ENCODE measurements at regions not wholly inside any gene's neighbourhood (a gene's known extent, or its start where the extent isn't known, plus 50 kb on each side); places are given as distances from the start of the nearest gene placed in this dataset.

DNA sequence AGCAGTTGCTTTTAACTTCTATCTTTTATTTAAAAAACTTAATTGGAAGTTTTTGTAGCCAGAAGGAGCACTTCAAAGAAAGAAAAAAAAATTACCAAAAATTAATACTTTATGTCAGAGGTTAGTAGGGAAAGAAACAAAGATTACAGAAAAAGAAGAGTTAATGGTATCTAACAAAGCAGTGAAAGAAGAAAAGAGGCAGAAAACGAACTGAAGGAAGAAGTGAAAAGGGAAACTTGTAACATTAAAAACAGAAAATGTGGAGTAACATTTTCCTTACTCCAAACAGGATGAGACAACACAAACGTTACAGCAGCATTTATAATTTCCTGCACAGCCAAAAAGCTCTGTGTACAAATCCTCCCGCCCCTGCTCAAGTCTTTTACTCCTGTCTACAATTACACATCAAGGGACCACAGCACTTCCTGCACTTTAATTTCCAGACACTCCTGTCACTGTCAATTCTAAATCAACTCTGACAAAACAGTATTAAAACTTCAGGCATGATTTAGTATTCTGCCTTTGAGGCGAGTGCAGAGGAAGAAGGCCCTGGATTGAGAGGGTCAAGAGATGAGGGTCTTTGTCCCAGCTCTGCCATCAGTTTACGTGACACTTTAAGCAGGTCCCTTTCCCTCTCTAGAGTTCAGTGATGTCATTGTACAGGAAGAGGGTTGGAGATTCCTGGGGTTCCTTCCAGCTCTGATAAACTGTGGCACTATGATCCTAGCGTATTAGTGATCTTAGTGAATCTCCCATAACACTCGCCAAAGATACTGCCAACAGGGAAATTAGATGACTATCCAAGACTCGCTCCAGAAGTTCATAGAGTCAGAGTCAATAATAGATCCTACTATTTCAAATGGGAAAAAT, 53.2 kb upstream of the LSM14A start:
- dilution Hi-C loops (cut with MboI; ENCODE audit: extremely low pct_ligation_motif_present, low sequenced_read_pairs): no loop called here
- Histone ChIP-seq H4K20me1 (ENCODE audit: control insufficient read depth, extremely low read depth, insufficient read depth, low read length) (no peaks in the 10 kb centered on the region), H3K4me2 (ENCODE audit: control insufficient read depth, extremely low read depth, insufficient read depth, low read depth, low read length) (no peak overlapping the region), H3K36me3 (ENCODE audit: control insufficient read depth in 2 of 2, extremely low read depth in 1 of 2, insufficient read depth in 2 of 2, low read length in 2 of 2) (no peaks in the 10 kb centered on the region), H3K4me1 (ENCODE audit: control insufficient read depth, extremely low read depth, insufficient read depth, low read length) (no peaks in the 10 kb centered on the region), H3K9me1 (ENCODE audit: control insufficient read depth, extremely low read depth, insufficient read depth, low read length) (no peaks in the 10 kb centered on the region), H3K9ac (ENCODE audit: control insufficient read depth, extremely low read depth, insufficient read depth, low read length) (no peak overlapping the region), H3K27me3 (ENCODE audit: control insufficient read depth, extremely low read depth, insufficient read depth, low read length) (no peaks in the 10 kb centered on the region), H3K9me3 (ENCODE audit: control insufficient read depth, low read depth, low read length) (no peaks in the 10 kb centered on the region), H3K79me2 (ENCODE audit: control insufficient read depth, insufficient read depth, low read length) (no peaks in the 10 kb centered on the region), H3K27ac (ENCODE audit: control insufficient read depth, insufficient read depth, low read length) (no peak overlapping the region), H2AFZ (ENCODE audit: control insufficient read depth, low read length) (no peak overlapping the region), H3K4me3 (ENCODE audit: control insufficient read depth in 2 of 3, extremely low read depth in 1 of 3, insufficient read depth in 2 of 3, low read depth in 1 of 3, low read length in 3 of 3) (no peak overlapping the region)
- DNase-seq (ENCODE audit: low read depth, low spot score): no peak
- no peak for FAIRE-seq
- no peak for TF ChIP-seq EZH2 (IDR thresholded peaks at IDR 0.05; ENCODE audit: low read length)
- TF ChIP-seq, protein P1, sequence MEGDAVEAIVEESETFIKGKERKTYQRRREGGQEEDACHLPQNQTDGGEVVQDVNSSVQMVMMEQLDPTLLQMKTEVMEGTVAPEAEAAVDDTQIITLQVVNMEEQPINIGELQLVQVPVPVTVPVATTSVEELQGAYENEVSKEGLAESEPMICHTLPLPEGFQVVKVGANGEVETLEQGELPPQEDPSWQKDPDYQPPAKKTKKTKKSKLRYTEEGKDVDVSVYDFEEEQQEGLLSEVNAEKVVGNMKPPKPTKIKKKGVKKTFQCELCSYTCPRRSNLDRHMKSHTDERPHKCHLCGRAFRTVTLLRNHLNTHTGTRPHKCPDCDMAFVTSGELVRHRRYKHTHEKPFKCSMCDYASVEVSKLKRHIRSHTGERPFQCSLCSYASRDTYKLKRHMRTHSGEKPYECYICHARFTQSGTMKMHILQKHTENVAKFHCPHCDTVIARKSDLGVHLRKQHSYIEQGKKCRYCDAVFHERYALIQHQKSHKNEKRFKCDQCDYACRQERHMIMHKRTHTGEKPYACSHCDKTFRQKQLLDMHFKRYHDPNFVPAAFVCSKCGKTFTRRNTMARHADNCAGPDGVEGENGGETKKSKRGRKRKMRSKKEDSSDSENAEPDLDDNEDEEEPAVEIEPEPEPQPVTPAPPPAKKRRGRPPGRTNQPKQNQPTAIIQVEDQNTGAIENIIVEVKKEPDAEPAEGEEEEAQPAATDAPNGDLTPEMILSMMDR (optimal IDR thresholded peaks at IDR 0.05 in 1 of 3, IDR thresholded peaks at IDR 0.05 in 1 of 3, conservative IDR thresholded peaks at IDR 0.05 in 1 of 3; ENCODE audit: extremely low read depth in 1 of 3, insufficient read depth in 2 of 3, low read length in 3 of 3): no peak

DNA sequence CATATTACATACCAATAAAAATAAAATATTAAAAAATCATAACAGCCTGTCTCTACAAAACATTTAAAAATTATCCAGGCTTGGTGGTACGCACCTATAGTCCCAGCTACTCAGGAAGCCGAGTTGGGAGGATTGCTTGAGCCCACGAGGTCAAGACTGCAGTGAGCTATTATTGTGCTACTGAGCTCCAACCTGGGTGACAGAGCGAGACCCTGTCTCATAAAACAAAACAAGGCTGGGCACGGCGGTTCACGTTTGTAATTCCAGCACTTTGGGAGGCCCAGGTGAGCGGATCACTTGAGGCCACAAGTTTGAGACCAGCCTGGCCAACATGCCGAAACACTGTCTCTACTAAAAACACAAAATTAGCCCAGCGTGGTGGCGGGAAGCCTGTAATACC, 52.2 kb upstream of the LSM14A start:
- H3K4me1 ChIP-seq (ENCODE audit: control insufficient read depth, extremely low read depth, insufficient read depth, low read length): no peaks in the 10 kb centered on the region
- no peaks in the 10 kb centered on the region for H3K36me3 ChIP-seq (ENCODE audit: control insufficient read depth in 2 of 2, extremely low read depth in 1 of 2, insufficient read depth in 2 of 2, low read length in 2 of 2)
- H3K27me3 ChIP-seq (ENCODE audit: control insufficient read depth, extremely low read depth, insufficient read depth, low read length): no peaks in the 10 kb centered on the region
- H2AFZ ChIP-seq (ENCODE audit: control insufficient read depth, low read length): no peak overlapping the region
- H3K9me1 ChIP-seq (ENCODE audit: control insufficient read depth, extremely low read depth, insufficient read depth, low read length): no peaks in the 10 kb centered on the region
- H3K79me2 ChIP-seq (ENCODE audit: control insufficient read depth, insufficient read depth, low read length): no peaks in the 10 kb centered on the region
- H3K4me3 ChIP-seq (ENCODE audit: control insufficient read depth in 2 of 3, extremely low read depth in 1 of 3, insufficient read depth in 2 of 3, low read depth in 1 of 3, low read length in 3 of 3): no peak overlapping the region
- FAIRE-seq (no peak), DNase-seq (ENCODE audit: low read depth, low spot score) (no peak)
- dilution Hi-C loops (cut with MboI; ENCODE audit: extremely low pct_ligation_motif_present, low sequenced_read_pairs): no loop called here
- TF ChIP-seq, protein P1 (optimal IDR thresholded peaks at IDR 0.05 in 1 of 3, IDR thresholded peaks at IDR 0.05 in 1 of 3, conservative IDR thresholded peaks at IDR 0.05 in 1 of 3; ENCODE audit: extremely low read depth in 1 of 3, insufficient read depth in 2 of 3, low read length in 3 of 3): no peak
- no peak for TF ChIP-seq EZH2 (IDR thresholded peaks at IDR 0.05; ENCODE audit: low read length)
- no peak overlapping the region for H3K27ac ChIP-seq (ENCODE audit: control insufficient read depth, insufficient read depth, low read length)
- H4K20me1 ChIP-seq (ENCODE audit: control insufficient read depth, extremely low read depth, insufficient read depth, low read length): no peaks in the 10 kb centered on the region
- H3K9me3 ChIP-seq (ENCODE audit: control insufficient read depth, low read depth, low read length): no peaks in the 10 kb centered on the region
- no peak overlapping the region for H3K4me2 ChIP-seq (ENCODE audit: control insufficient read depth, extremely low read depth, insufficient read depth, low read depth, low read length)
- no peak overlapping the region for H3K9ac ChIP-seq (ENCODE audit: control insufficient read depth, extremely low read depth, insufficient read depth, low read length)
